Lung (tissue), 11 donors: ENCODE measurements at regions not wholly inside any gene's neighbourhood (a gene's known extent, or its start where the extent isn't known, plus 50 kb on each side); places are given as distances from the start of the nearest gene placed in this dataset.

Source experiments
- ATAC-seq: fragments of 200-7000 bp; cut with Tn5 transposase; one replicate; pipeline ENCODE4 v1.9.1; 2020; ENCODE audit warnings: moderate number of reproducible peaks; ENCODE audit not compliant: insufficient read depth, low FRiP score
- DNase-seq, 3 donors: peaks; one replicate each; pipeline ENCODE4 v3.0.0-alpha.2; 2013 to 2017
- H3K27ac ChIP-seq, 2 donors: one replicate each; pipeline ENCODE4 v1.5.1; 2013; ENCODE audit warnings: mild to moderate bottlenecking in 2 of 2, moderate library complexity in 2 of 2, control low read depth in 1 of 2, inconsistent platforms in 1 of 2, low read depth in 1 of 2, low read length in 1 of 2
- H3K27me3 ChIP-seq, 3 donors: one replicate each; pipeline ENCODE4 v1.5.1; 2013; ENCODE audit warnings: low read length in 2 of 3; ENCODE audit not compliant: control insufficient read depth in 3 of 3, insufficient read depth in 3 of 3
- H3K36me3 ChIP-seq, 4 donors: one replicate each; pipeline ENCODE4 v1.5.1; 2013; ENCODE audit warnings: low read length in 4 of 4, mild to moderate bottlenecking in 1 of 4, moderate library complexity in 1 of 4; ENCODE audit not compliant: control insufficient read depth in 4 of 4, insufficient read depth in 4 of 4
- H3K4me1 ChIP-seq, 5 donors: one replicate each; pipeline ENCODE4 v1.5.1; 2013; ENCODE audit warnings: low read length in 5 of 5, mild to moderate bottlenecking in 2 of 5, moderate library complexity in 1 of 5; ENCODE audit not compliant: control insufficient read depth in 5 of 5, insufficient read depth in 5 of 5
- H3K4me3 ChIP-seq: one replicate; pipeline ENCODE4 v1.5.1; 2013; ENCODE audit warnings: mild to moderate bottlenecking, control low read depth, moderate library complexity
- H3K9ac ChIP-seq, 2 donors: one replicate each; pipeline ENCODE4 v1.5.1; 2013; ENCODE audit warnings: low read length in 2 of 2, control low read depth in 1 of 2; ENCODE audit not compliant: insufficient read depth in 1 of 2
- H3K9me3 ChIP-seq, 4 donors: one replicate each; pipeline ENCODE4 v1.5.1; 2013; ENCODE audit warnings: low read length in 3 of 4, mild to moderate bottlenecking in 1 of 4, moderate library complexity in 1 of 4; ENCODE audit not compliant: control insufficient read depth in 4 of 4, insufficient read depth in 3 of 4
- WGBS, 2 donors: extraction: QIAGEN DNeasy Blood & Tissue Kit; methylation state at CpG; one replicate each; pipeline ENCODE4 v1.1.7; 2013; 5-methylcytosine and 5-hydroxymethylcytosine counted together
- TF ChIP-seq, protein P1 (sequence below): IDR thresholded peaks from 2 replicates; pipeline ENCODE4 v1.5.1; 2012; ENCODE audit warnings: mild to moderate bottlenecking; ENCODE audit errors: control extremely low read depth, extremely low read depth
- donor health status: control.
- donor health status: control.
- donor health status: Bipolar disorder and iron deficiency.
- donor health status: healthy.
- donor health status: DM: yes; HTN: yes; CAD: no.

DNA sequence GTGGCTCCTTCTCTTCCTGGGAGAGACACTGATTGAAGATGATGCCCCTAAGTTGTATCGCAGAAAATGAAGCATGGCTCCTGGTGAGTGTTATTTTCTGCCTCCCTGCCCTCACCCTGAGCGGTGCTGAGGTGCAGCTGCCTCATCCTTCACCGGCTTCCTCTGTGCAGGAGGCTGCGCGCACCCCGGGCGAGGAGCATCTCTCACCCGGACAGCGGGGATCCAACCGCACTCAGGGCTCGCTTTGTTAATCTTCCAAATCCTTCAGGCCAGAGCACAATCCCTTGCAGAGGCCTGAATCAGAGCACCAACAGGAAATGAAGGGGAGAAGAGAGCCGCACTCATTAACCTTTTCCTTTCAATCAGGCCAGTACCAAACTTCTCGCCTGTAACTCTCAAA is 910.3 kb downstream of the CCSER2 start:
- TF ChIP-seq, protein P1, sequence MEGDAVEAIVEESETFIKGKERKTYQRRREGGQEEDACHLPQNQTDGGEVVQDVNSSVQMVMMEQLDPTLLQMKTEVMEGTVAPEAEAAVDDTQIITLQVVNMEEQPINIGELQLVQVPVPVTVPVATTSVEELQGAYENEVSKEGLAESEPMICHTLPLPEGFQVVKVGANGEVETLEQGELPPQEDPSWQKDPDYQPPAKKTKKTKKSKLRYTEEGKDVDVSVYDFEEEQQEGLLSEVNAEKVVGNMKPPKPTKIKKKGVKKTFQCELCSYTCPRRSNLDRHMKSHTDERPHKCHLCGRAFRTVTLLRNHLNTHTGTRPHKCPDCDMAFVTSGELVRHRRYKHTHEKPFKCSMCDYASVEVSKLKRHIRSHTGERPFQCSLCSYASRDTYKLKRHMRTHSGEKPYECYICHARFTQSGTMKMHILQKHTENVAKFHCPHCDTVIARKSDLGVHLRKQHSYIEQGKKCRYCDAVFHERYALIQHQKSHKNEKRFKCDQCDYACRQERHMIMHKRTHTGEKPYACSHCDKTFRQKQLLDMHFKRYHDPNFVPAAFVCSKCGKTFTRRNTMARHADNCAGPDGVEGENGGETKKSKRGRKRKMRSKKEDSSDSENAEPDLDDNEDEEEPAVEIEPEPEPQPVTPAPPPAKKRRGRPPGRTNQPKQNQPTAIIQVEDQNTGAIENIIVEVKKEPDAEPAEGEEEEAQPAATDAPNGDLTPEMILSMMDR, result no peak
- H3K9me3 ChIP-seq, result peaks cover 0 to 2% (median 0%) of the 10 kb centered on the region in 4 donors
- no peak overlapping the region for H3K27ac ChIP-seq
- WGBS, 2 donors, result 90 to 95% methylated on average over 13 of the region's 13 CpGs
- H3K36me3 ChIP-seq, result no peaks in the 10 kb centered on the region
- H3K27me3 ChIP-seq, result no peaks in the 10 kb centered on the region
- no peak overlapping the region for H3K4me3 ChIP-seq
- no peak for DNase-seq
- peaks cover 0 to 1% (median 0%) of the 10 kb centered on the region in 5 donors for H3K4me1 ChIP-seq
- no peak overlapping the region for H3K9ac ChIP-seq
- ATAC-seq, result no peak

DNA sequence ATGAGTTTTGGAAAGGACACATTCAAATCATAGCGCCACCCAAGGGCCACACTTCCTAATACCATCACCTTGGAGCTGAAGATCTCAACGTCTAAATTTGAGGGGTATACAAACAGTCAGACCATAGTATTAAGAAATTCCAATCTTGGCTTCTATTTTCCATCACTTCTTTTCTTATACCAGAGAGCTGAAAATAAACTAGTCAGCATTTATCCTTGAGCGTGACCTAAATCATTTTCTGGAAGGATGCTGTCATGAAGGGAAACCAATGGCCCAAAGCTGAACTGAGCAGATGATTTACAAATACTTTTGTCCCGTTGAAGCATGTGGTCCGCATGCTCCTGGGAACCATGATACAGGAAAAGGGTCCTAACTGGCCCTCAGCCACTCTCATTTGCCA is 921.9 kb downstream of the CCSER2 start:
- Histone ChIP-seq H3K9ac (no peak overlapping the region), H3K4me1 (peaks cover 0 to 2% (median 0%) of the 10 kb centered on the region in 5 donors), H3K9me3 (no peaks in the 10 kb centered on the region), H3K27ac (no peak overlapping the region), H3K4me3 (no peak overlapping the region), H3K27me3 (no peaks in the 10 kb centered on the region), H3K36me3 (no peaks in the 10 kb centered on the region)
- DNase-seq (no peak), ATAC-seq (no peak)
- 75 to 87% methylated on average over 5 of the region's 5 CpGs for WGBS, 2 donors
- TF ChIP-seq, protein P1, result no peak

DNA sequence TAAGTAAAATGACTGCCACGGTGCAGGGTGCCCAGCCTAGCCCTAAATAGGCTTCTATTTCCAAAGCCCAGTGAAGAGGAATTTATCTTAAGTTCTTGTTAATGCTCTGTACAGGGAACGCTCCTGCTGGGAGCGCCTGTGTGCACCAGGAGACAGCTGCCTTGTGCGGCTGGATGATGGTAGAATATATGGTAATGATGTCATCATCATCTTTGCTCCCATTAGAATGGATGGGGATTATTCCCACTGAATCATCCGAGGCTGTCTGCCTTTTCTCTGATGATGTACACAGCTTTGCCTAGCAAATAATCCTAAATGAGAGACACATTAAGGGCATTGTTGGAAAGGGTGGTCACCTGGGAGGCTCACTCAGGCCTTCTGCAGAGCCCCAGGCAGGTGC is 928.1 kb downstream of the CCSER2 start:
- TF ChIP-seq, protein P1, result no peak
- H3K9me3 ChIP-seq, result no peaks in the 10 kb centered on the region
- H3K4me3 ChIP-seq, result no peak overlapping the region
- ATAC-seq (no peak), DNase-seq (no peak)
- H3K27ac ChIP-seq, result no peak overlapping the region
- H3K4me1 ChIP-seq, result peaks cover 0 to 3% (median 0%) of the 10 kb centered on the region in 5 donors
- H3K9ac ChIP-seq, result no peak overlapping the region
- 89 to 90% methylated on average over 5 of the region's 5 CpGs for WGBS, 2 donors
- no peaks in the 10 kb centered on the region for H3K36me3 ChIP-seq
- H3K27me3 ChIP-seq, result no peaks in the 10 kb centered on the region

DNA sequence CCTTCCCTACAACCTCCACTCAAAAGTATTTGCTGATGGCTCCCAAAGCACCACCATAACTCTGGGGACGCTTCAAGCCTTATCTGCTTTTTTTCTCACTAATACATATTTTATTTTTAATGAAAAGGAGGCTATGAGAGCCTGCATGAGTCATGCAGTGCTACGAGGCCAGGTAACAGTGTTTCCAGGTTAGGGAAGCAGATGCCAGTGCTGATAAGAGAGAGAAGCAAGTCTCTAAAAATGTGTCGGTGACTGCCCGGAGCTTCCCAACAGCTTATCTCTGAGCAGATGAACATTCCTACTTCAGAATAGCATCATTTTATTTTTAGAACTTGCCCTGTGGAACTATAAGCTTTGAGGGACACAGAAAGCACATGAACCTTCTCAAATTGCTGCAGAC is 931.5 kb downstream of the CCSER2 start:
- no peaks in the 10 kb centered on the region for H3K27me3 ChIP-seq
- DNase-seq, result no peak
- H3K27ac ChIP-seq, result no peak overlapping the region
- no peak overlapping the region for H3K9ac ChIP-seq
- H3K4me1 ChIP-seq, result peaks cover 0 to 3% (median 0%) of the 10 kb centered on the region in 5 donors
- TF ChIP-seq, protein P1, result no peak
- H3K36me3 ChIP-seq, result no peaks in the 10 kb centered on the region
- H3K9me3 ChIP-seq, result no peaks in the 10 kb centered on the region
- H3K4me3 ChIP-seq, result no peak overlapping the region
- 34 to 43% methylated on average over 4 of the region's 4 CpGs for WGBS, 2 donors
- no peak for ATAC-seq
